Thoracic aorta (tissue), 2 donors: ENCODE measurements at regions not wholly inside any gene's neighbourhood (a gene's known extent, or its start where the extent isn't known, plus 50 kb on each side); places are given as distances from the start of the nearest gene placed in this dataset.

Experiments
- ATAC-seq: fragments of 150-250 bp; one replicate; pipeline ENCODE4 v1.8.0; 2017; ENCODE audit warnings: low read depth; ENCODE audit not compliant: insufficient number of reproducible peaks, low FRiP score
- DNase-seq: peaks from one replicate; pipeline ENCODE4 v3.0.0-alpha.2; 2020; ENCODE audit warnings: low spot score
- H3K27ac ChIP-seq, 2 donors: fragments of 200-600 bp; sonication (generic); 1 replicate in 1 of 2; 2 replicates in 1 of 2; pipeline ENCODE4 v1.5.1; 2016; ENCODE audit warnings: mild to moderate bottlenecking in 2 of 2, moderate library complexity in 2 of 2
- H3K27me3 ChIP-seq: fragments of 200-600 bp; sonication (generic); replicated peaks from 2 replicates; pipeline ENCODE4 v1.6.0; 2016; ENCODE audit warnings: mild to moderate bottlenecking; ENCODE audit not compliant: insufficient read depth
- H3K36me3 ChIP-seq: fragments of 200-600 bp; sonication (generic); one replicate; pipeline ENCODE4 v1.5.1; 2016
- H3K4me1 ChIP-seq, 2 donors: fragments of 200-600 bp; sonication (generic); 1 replicate in 1 of 2; 2 replicates in 1 of 2; pipeline versions ENCODE4 v1.5.1 to v1.6.0; 2016; ENCODE audit warnings: low read depth in 2 of 2, mild to moderate bottlenecking in 1 of 2; ENCODE audit not compliant: control insufficient read depth in 1 of 2
- H3K4me3 ChIP-seq: fragments of 200-600 bp; sonication (generic); 2 replicates; pipeline ENCODE4 v1.5.1; 2016; ENCODE audit warnings: mild to moderate bottlenecking
- H3K9me3 ChIP-seq: fragments of 200-600 bp; sonication (generic); 2 replicates; pipeline ENCODE4 v1.5.1; 2016
- TF ChIP-seq, protein P1 (sequence below): fragments of 200-600 bp; sonication (generic); IDR thresholded peaks from one replicate; pipeline ENCODE4 v1.5.1; 2019; ENCODE audit warnings: antibody characterized with exemption

DNA sequence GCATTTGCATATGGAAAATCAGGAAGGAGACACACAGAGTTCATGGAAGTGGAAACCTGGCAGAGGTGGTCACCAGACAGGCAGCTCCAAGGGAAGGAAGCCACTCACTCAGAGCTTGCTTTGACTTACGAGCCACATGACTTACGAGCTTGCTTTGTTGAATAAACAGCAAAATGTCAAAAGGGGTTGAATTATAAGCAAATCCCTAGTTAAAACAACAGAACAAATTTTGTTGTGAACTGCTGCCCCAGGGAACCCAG lies 164.3 kb downstream of the SYK start:
- DNase-seq (no peak), ATAC-seq (no peak)
- Histone ChIP-seq H3K36me3 (no peaks in the 10 kb centered on the region), H3K27me3 (no peaks in the 10 kb centered on the region), H3K4me3 (no peak overlapping the region), H3K27ac (peak overlapping the region; percentile 91 to 97), H3K4me1 (peaks cover 22 to 67% of the 10 kb centered on the region in 2 donors), H3K9me3 (no peaks in the 10 kb centered on the region)
- TF ChIP-seq, protein P1, sequence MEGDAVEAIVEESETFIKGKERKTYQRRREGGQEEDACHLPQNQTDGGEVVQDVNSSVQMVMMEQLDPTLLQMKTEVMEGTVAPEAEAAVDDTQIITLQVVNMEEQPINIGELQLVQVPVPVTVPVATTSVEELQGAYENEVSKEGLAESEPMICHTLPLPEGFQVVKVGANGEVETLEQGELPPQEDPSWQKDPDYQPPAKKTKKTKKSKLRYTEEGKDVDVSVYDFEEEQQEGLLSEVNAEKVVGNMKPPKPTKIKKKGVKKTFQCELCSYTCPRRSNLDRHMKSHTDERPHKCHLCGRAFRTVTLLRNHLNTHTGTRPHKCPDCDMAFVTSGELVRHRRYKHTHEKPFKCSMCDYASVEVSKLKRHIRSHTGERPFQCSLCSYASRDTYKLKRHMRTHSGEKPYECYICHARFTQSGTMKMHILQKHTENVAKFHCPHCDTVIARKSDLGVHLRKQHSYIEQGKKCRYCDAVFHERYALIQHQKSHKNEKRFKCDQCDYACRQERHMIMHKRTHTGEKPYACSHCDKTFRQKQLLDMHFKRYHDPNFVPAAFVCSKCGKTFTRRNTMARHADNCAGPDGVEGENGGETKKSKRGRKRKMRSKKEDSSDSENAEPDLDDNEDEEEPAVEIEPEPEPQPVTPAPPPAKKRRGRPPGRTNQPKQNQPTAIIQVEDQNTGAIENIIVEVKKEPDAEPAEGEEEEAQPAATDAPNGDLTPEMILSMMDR, result no peak

GRCh38 chr9:90966480-90967144 lies 165.0 kb downstream of the SYK start:
- Histone ChIP-seq H3K4me1 (peaks cover 16 to 67% of the 10 kb centered on the region in 2 donors), H3K4me3 (no peak overlapping the region), H3K9me3 (no peaks in the 10 kb centered on the region), H3K27ac (peak overlapping the region; percentile 91 to 97), H3K36me3 (no peaks in the 10 kb centered on the region), H3K27me3 (no peaks in the 10 kb centered on the region)
- ATAC-seq (no peak), DNase-seq (no peak)
- TF ChIP-seq, protein P1, result no peak

GRCh38 chr9:90967145-90967538 lies 165.5 kb downstream of the SYK start:
- TF ChIP-seq, protein P1, result no peak
- ATAC-seq (no peak), DNase-seq (no peak)
- no peaks in the 10 kb centered on the region for H3K27me3 ChIP-seq
- no peaks in the 10 kb centered on the region for H3K9me3 ChIP-seq
- H3K36me3 ChIP-seq, result no peaks in the 10 kb centered on the region
- no peak overlapping the region for H3K4me3 ChIP-seq
- peaks cover 15 to 67% of the 10 kb centered on the region in 2 donors for H3K4me1 ChIP-seq
- H3K27ac ChIP-seq, result no peak overlapping the region

- TF ChIP-seq, protein P1, result no peak
- no peak for DNase-seq
- no peak for ATAC-seq
- no peak overlapping the region for H3K4me3 ChIP-seq
- H3K27ac ChIP-seq, result peak overlapping the region in 1 of 2 donors; percentile 47
- no peaks in the 10 kb centered on the region for H3K9me3 ChIP-seq
- H3K4me1 ChIP-seq, result peaks cover 13 to 66% of the 10 kb centered on the region in 2 donors
- H3K27me3 ChIP-seq, result no peaks in the 10 kb centered on the region
- H3K36me3 ChIP-seq, result no peaks in the 10 kb centered on the region
Measured at GRCh38 chr9:90969021-90969675, 167.5 kb downstream of the SYK start.

DNA sequence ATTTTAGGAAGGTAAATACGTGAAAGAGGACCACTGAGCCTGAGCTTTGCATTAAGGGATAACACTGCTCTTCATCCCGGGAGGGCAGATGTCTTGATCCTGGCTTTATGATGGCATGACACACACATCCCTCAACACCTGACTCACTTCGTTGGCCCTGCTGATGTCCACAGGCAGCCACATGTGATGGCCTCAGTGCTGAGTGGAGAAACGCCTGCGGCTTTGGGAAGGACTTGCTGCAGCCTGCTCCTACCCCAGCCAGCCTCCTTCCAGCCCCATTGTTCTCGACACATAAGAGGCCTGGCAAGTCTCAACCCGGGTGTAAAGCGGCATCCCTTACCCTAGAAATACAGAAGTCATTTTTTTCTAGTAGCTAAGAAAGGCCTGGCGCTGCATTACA lies 169.0 kb downstream of the SYK start:
- ATAC-seq (no peak), DNase-seq (no peak)
- Histone ChIP-seq H3K27me3 (no peaks in the 10 kb centered on the region), H3K27ac (peak overlapping the region in 1 of 2 donors; percentile 47), H3K4me1 (peaks cover 8 to 57% of the 10 kb centered on the region in 2 donors), H3K36me3 (no peaks in the 10 kb centered on the region), H3K4me3 (no peak overlapping the region), H3K9me3 (no peaks in the 10 kb centered on the region)
- TF ChIP-seq, protein P1, result no peak
